Keratinocyte (primary cell): ENCODE measurements at regions not wholly inside any gene's neighbourhood (a gene's known extent, or its start where the extent isn't known, plus 50 kb on each side); places are given as distances from the start of the nearest gene placed in this dataset.

Experiments
- DNase-seq: peaks from one replicate; pipeline ENCODE4 v3.0.0-alpha.2; 2011; ENCODE audit warnings: low read depth, missing footprints, low spot score
- FAIRE-seq: peaks from 2 replicates; lab custom pipeline; 2011; peaks lifted over from hg19 to GRCh38; lab: Jason Lieb, UNC
- H2AFZ ChIP-seq: 2 replicates; pipeline ENCODE4 v1.6.0; 2012; ENCODE audit warnings: low read length, control low read depth, inconsistent platforms; ENCODE audit not compliant: control insufficient read depth
- H3K27ac ChIP-seq: 2 replicates; pipeline ENCODE4 v1.5.1; 2011; ENCODE audit warnings: low read length; ENCODE audit not compliant: control insufficient read depth, insufficient read depth
- H3K27me3 ChIP-seq: 3 replicates; pipeline ENCODE4 v1.6.0; 2011; ENCODE audit warnings: low read length; ENCODE audit not compliant: control insufficient read depth, insufficient read depth; ENCODE audit errors: extremely low read depth
- H3K36me3 ChIP-seq, 2 experiments: 2 replicates in 1 of 2; 3 replicates in 1 of 2; pipeline ENCODE4 v1.5.1; 2011; ENCODE audit warnings: low read length in 2 of 2, mild to moderate bottlenecking in 1 of 2; ENCODE audit not compliant: control insufficient read depth in 2 of 2, insufficient read depth in 2 of 2; ENCODE audit errors: extremely low read depth in 1 of 2
- H3K4me1 ChIP-seq: 3 replicates; pipeline ENCODE4 v1.5.1; 2011; ENCODE audit warnings: low read length; ENCODE audit not compliant: control insufficient read depth, insufficient read depth; ENCODE audit errors: extremely low read depth
- H3K4me2 ChIP-seq: 3 replicates; pipeline ENCODE4 v1.6.0; 2011; ENCODE audit warnings: low read depth, low read length; ENCODE audit not compliant: control insufficient read depth, insufficient read depth; ENCODE audit errors: extremely low read depth
- H3K4me3 ChIP-seq, 3 experiments: fragments of 200-600 bp in 1 of 3; sonication (generic) in 1 of 3; 2 replicates in 2 of 3; 3 replicates in 1 of 3; pipeline ENCODE4 v1.5.1; 2011 to 2016; ENCODE audit warnings: low read length in 3 of 3, mild to moderate bottlenecking in 3 of 3, control low read depth in 2 of 3, inconsistent platforms in 1 of 3, low read depth in 1 of 3, mixed read lengths in 1 of 3, mixed run types in 1 of 3, moderate library complexity in 1 of 3; ENCODE audit not compliant: control insufficient read depth in 2 of 3, insufficient read depth in 2 of 3; ENCODE audit errors: extremely low read depth in 1 of 3
- H3K79me2 ChIP-seq: 2 replicates; pipeline ENCODE4 v1.6.0; 2012; ENCODE audit warnings: low read length; ENCODE audit not compliant: control insufficient read depth, insufficient read depth
- H3K9ac ChIP-seq: 3 replicates; pipeline ENCODE4 v1.6.0; 2011; ENCODE audit warnings: low read length; ENCODE audit not compliant: control insufficient read depth, insufficient read depth; ENCODE audit errors: extremely low read depth
- H3K9me1 ChIP-seq: 3 replicates; pipeline ENCODE4 v1.6.0; 2011; ENCODE audit warnings: low read length; ENCODE audit not compliant: control insufficient read depth, insufficient read depth; ENCODE audit errors: extremely low read depth
- H3K9me3 ChIP-seq: 2 replicates; pipeline ENCODE4 v1.5.1; 2012; ENCODE audit warnings: low read depth, low read length; ENCODE audit not compliant: control insufficient read depth
- H4K20me1 ChIP-seq: 3 replicates; pipeline ENCODE4 v1.6.0; 2011; ENCODE audit warnings: low read length; ENCODE audit not compliant: control insufficient read depth, insufficient read depth; ENCODE audit errors: extremely low read depth
- EZH2 ChIP-seq: IDR thresholded peaks from one replicate; pipeline ENCODE4 v1.6.1; 2012; ENCODE audit warnings: inconsistent platforms, mild to moderate bottlenecking, low read length, moderate library complexity
- dilution Hi-C: fragments of 300-500 bp; cut with MboI; formaldehyde crosslinking; loops from one replicate; pipeline ENCODE4 v1.7.0; 2020; ENCODE audit warnings: low sequenced_read_pairs; ENCODE audit not compliant: extremely low pct_ligation_motif_present
- TF ChIP-seq, protein P1 (sequence below), 3 experiments: IDR thresholded peaks in 1 of 3; conservative IDR thresholded peaks in 1 of 3; optimal IDR thresholded peaks in 1 of 3; 2 replicates in 2 of 3; 3 replicates in 1 of 3; pipeline versions ENCODE3 to v1.5.1; 2011; ENCODE audit warnings: low read length in 3 of 3, mild to moderate bottlenecking in 3 of 3, moderate library complexity in 2 of 3, control low read depth in 1 of 3, inconsistent platforms in 1 of 3; ENCODE audit not compliant: insufficient read depth in 2 of 3; ENCODE audit errors: extremely low read depth in 1 of 3

DNA sequence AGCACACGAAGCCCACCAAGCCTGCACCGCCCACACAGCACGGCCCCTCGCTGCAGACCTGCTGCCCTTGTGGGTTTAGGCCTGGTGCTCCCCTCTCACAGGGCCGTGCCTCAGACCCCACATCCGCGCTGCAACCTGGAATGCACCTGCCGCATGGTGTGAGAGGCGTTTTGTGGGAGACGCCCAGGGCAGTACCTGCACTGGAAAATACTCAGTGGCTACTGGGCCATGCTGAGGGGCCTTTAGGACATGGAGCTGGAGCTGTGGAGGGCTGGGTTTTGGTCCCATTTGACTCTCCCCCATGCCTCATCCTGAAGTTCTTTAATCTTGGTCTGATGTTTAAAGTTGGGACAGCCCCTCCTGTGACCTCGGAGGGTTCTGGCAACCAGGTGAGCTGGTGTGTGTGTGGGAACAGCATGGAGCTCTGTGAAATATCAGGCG is 116.3 kb downstream of the ERMARD start:
- Histone ChIP-seq H3K27me3 (peaks cover 4% of the 10 kb centered on the region), H4K20me1 (no peaks in the 10 kb centered on the region), H3K27ac (no peak overlapping the region), H3K9me1 (no peaks in the 10 kb centered on the region), H3K4me3 (no peak overlapping the region), H3K79me2 (no peaks in the 10 kb centered on the region), H2AFZ (no peak overlapping the region), H3K9me3 (no peaks in the 10 kb centered on the region), H3K4me1 (peaks cover 5% of the 10 kb centered on the region), H3K9ac (no peak overlapping the region), H3K36me3 (no peaks in the 10 kb centered on the region), H3K4me2 (no peak overlapping the region)
- FAIRE-seq (no peak), DNase-seq (no peak)
- TF ChIP-seq, protein P1, sequence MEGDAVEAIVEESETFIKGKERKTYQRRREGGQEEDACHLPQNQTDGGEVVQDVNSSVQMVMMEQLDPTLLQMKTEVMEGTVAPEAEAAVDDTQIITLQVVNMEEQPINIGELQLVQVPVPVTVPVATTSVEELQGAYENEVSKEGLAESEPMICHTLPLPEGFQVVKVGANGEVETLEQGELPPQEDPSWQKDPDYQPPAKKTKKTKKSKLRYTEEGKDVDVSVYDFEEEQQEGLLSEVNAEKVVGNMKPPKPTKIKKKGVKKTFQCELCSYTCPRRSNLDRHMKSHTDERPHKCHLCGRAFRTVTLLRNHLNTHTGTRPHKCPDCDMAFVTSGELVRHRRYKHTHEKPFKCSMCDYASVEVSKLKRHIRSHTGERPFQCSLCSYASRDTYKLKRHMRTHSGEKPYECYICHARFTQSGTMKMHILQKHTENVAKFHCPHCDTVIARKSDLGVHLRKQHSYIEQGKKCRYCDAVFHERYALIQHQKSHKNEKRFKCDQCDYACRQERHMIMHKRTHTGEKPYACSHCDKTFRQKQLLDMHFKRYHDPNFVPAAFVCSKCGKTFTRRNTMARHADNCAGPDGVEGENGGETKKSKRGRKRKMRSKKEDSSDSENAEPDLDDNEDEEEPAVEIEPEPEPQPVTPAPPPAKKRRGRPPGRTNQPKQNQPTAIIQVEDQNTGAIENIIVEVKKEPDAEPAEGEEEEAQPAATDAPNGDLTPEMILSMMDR (optimal IDR thresholded peaks at IDR 0.05 in 1 of 3, IDR thresholded peaks at IDR 0.05 in 1 of 3, conservative IDR thresholded peaks at IDR 0.05 in 1 of 3; ENCODE audit: extremely low read depth in 1 of 3, insufficient read depth in 2 of 3, low read length in 3 of 3) = no peak
- TF ChIP-seq EZH2 = no peak
- dilution Hi-C loops = no loop called here

DNA sequence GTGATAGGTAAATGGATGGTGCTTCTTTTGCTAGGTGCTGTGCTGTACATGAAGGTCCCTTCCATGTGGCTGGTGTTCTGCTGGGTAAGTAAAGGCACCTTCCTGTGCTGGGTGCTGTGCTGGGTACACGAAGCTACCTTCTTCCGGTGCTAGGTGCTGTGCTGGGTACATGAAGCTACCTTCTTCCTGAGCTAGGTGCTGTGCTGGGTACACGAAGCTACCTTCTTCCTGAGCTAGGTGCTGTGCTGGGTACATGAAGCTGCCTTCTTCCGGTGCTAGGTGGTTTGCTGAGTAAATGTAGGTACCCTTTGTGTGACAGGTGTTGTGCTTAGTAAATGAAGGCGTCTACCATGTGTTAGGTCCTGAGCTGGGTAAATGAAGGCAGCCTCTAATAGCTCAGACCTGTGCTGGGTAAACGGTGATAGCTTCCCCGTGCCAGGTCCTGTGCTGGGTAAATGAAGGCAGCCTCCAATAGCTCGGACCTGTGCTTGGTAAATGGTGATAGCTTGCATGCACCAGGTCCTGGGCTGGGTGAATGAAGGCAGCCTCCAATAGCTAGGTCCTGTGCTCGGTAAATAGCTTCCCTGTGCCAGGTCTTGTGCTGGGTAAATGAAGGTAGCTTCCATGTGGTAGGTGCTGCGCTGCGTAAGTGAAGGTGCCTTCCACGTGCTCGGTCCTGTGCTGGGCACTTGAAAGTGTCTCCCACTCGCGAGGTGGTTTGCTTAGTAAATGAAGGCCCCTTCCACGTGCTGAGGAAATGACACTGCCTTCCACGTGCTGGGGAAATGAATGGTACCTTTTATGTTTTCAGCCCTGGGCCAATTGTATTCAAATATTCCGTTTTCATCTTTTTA is 115.5 kb downstream of the ERMARD start:
- Histone ChIP-seq H3K27ac (no peak overlapping the region), H3K4me3 (no peak overlapping the region), H3K9ac (no peak overlapping the region), H2AFZ (no peak overlapping the region), H3K27me3 (peaks cover 4% of the 10 kb centered on the region), H3K36me3 (no peaks in the 10 kb centered on the region), H3K9me3 (no peaks in the 10 kb centered on the region), H4K20me1 (no peaks in the 10 kb centered on the region), H3K4me2 (no peak overlapping the region), H3K4me1 (peaks cover 13% of the 10 kb centered on the region), H3K79me2 (no peaks in the 10 kb centered on the region), H3K9me1 (no peaks in the 10 kb centered on the region)
- FAIRE-seq = no peak
- DNase-seq = no peak
- TF ChIP-seq EZH2 = no peak
- TF ChIP-seq, protein P1 (optimal IDR thresholded peaks at IDR 0.05 in 1 of 3, IDR thresholded peaks at IDR 0.05 in 1 of 3, conservative IDR thresholded peaks at IDR 0.05 in 1 of 3; ENCODE audit: extremely low read depth in 1 of 3, insufficient read depth in 2 of 3, low read length in 3 of 3) = no peak
- dilution Hi-C loops = no loop called here
